ENCODE measurements at regions not wholly inside any gene's neighbourhood (a gene's known extent, or its start where the extent isn't known, plus 50 kb on each side); places are given as distances from the start of the nearest gene placed in this dataset.
"Not testable (repeated sequence)": the region's sequence is repeated elsewhere in the genome, so short reads cannot be mapped to it uniquely, and the experiment has no call there.

DNA sequence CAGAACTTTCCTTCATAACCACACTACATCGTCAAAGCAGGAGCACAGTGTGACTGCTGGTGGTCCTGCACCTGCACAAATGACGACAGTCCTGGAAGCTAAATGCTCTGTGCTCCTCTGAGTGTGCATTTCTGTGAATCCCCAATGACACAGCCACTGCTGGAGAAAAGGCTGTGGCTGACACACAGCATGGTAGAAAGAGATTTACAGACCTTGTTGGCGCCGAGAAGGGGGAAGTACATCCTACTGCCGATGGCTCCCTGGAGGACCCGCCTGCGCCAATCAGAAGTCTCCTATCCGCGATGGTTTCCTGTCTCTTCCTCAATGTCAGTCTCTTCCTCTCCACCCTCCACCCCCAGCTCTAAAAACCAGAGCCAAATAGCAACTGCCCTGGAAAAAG, 115.4 kb upstream of the RAB4A start:
- DNase-seq (ENCODE audit: low spot score) = no peak

- peak; percentile 57 for DNase-seq (ENCODE audit: low spot score)
Observed at GRCh38 chr1:229156872-229157271, 114.0 kb upstream of the RAB4A start.

DNA sequence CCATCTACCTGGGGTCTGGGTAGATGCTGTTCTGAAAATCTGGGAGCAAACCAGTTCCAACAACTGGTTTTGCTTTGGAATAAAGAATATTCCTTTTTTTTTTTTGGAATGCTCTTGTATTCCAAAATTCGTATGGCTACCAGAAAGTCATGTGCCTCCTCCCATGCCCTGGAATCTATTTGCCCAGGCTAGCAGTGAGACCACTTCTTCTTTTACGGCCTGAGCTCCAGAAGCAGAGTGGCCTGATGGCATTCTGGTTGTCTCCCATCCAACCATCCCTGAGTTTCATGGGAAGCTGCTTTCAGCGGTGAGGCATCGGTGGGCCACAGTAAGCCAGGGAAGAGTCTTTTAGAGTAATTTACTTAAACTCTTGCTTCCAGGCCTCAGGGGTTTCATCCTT, 113.4 kb upstream of the RAB4A start:
- DNase-seq (ENCODE audit: low spot score) = no peak

GRCh38 chr1:229158341-229158921, 112.5 kb upstream of the RAB4A start:
- no peak for DNase-seq (ENCODE audit: low spot score)

- DNase-seq (ENCODE audit: low spot score) = no peak
Observed at GRCh38 chr1:229158927-229159326, 112.0 kb upstream of the RAB4A start.

DNA sequence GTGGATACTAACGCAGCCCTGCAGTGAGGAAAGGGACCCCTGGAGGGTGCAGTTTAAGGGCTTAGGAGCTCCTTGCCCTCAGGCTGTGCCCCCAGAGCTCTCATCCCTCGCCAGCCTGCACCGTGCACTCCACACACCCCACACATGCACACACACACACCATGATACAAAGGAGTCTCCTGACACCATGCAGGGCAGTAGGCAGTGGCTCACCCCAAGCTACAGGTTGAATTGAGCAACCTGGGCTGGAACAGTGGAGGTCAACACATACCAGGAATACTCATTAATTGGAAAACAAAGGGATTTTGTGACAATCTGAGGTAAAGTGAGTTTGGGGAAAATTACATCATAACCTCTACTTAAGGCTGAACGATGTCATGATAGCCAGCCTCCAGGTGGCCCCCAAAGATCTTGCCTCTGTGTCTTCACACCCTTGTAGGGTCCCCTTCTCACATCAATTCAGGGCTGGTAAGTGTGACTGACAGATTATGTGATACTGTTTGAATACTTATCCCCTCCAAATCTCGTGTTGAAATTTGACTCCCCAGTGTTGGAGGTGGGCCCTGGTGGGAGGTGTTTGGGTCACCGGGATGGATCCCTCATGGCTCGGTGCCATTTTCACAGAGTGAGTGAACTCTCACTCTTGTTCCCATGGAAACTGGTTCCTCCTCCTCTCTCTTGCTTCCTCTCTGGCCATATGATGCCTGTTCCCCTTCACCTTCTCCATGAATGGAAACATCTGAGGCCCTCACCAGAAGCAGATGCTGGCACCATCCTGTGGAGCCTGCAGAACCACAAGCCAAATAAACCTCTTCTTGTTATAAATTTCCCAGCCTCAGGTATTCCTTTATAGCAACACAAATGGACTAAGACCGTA, 111.0 kb upstream of the RAB4A start:
- DNase-seq (ENCODE audit: low spot score) = no peak

GRCh38 chr1:229161740-229162139, 109.2 kb upstream of the RAB4A start:
- DNase-seq (ENCODE audit: low spot score) = no peak

- no peak for DNase-seq (ENCODE audit: low spot score)
Observed at GRCh38 chr1:229162825-229163515, 107.9 kb upstream of the RAB4A start.

GRCh38 chr1:229164348-229164747, 106.6 kb upstream of the RAB4A start:
- no peak for DNase-seq (ENCODE audit: low spot score)

DNA sequence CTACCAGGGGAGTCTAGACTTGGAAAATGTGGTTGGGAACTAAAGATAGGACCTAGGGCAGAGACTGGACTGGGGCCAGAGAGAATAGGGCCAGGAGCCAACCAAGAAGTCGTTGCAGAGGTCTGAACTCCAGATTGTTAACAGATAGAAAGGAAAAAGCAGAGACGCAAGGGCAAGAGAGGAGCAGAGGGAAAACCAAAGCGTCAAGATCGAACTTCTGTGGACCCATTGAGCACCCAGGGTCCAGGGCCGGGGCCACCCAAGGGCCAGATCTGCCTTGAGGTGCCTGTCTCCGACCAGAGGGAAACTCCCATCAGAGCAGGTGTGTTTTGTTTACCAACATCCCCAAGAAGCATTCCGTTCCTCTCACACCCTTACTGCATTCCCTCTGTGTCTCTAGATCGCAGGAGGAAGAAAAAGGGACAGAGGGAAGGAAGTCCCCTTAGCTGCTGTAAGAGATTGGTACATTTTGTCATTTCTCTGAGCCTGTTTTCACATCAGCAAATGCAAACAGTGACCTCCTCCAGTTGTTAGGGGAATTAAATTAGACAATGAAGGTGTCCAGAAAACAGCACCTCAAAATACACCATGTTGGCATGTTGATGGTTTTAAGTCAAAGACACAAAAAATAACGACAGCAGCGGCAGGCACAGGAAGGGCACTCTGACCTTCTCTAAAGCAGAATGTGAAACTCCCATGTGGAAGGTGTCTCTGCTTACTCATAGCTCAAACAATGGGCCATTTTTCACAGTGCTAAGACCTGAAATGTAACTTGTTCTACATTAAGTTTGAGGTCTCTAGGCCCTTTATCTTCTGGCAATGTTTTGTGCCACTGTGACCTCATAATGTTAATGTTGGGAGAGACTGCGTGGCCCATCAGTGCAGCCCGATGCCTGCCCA, 105.8 kb upstream of the RAB4A start:
- no peak for DNase-seq (ENCODE audit: low spot score)

GRCh38 chr1:229167318-229167717, 103.6 kb upstream of the RAB4A start:
- no peak for DNase-seq (ENCODE audit: low spot score)

DNA sequence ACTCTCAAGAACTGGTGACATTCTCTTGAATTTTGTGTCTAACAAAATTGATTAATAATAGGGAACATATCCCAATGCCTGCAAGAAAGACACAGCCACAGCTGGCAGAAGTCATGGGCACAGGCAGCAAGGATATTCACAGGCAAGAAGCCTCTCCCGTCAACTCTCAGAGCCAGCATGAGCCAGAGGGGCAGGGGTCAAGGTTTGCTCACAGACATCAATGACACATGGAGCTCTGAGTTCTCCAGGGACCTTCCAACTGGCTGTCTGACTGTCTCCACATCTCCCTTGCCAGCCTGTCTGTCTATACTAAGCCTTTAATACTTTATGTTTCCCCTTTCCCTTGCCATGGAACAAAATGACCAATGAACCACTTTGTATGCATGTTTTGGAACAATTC, 101.5 kb upstream of the RAB4A start:
- DNase-seq (ENCODE audit: low spot score) = no peak

DNA sequence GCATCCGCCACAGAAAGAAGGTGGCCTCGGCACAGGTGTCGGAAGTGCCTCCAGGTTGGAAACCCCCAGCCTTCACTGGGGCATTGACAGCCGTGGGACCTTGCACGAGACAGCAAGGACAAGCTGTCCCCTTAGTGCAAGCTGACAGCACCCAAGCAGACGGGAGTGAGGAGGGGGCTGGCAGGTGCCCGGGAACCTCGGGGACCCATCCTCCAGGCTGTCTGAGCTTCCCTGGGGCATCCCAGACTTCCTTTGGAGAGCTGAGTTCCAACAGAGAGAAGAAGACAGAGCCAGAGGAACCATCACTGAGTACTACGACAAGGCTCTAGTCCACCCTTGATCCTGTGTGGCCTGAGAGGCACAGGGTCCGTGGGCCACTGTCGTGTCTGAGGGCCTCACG, 100.6 kb upstream of the RAB4A start:
- no peak for DNase-seq (ENCODE audit: low spot score)

DNA sequence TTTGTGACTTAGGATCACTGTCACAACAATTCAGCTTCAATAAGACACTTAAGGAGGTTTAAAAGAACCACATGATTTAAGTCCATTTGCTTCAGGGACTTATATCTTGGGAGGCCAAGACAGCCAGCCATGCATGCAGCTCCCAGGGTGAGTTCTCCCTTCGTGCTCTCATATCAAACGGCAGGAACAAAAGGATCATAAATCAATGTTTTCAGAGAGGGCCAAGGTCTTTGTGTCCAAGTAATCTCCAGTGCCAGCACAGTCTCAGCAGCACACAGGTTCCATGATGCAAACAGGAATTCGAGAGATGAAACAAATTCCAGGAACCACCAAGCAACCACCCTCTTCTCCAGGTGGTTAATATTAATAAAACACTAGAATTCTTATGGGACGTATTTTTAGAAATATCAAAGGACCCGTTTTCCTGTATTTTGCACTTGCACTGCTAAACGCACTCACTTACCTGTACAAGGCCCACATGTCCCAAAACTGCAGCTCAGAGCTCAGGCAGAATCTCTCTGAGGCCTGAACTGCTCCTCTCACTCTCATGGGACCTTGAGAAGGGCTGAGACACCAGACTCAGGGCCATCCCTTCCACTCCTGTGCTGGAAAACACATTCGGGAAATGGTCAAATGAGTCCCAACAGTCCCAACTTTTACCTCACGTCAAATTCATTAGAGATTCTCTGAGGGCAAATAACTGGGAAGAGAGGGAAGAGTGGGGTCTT, 100.0 kb upstream of the RAB4A start:
- no peak for DNase-seq (ENCODE audit: low spot score)

GRCh38 chr1:229171934-229172333, 99.0 kb upstream of the RAB4A start:
- DNase-seq (ENCODE audit: low spot score) = no peak

- DNase-seq (ENCODE audit: low spot score) = not testable (repeated sequence)
Observed at GRCh38 chr1:229173491-229174476, 97.1 kb upstream of the RAB4A start.

GRCh38 chr1:229175297-229175696, 95.6 kb upstream of the RAB4A start:
- not testable (repeated sequence) for DNase-seq (ENCODE audit: low spot score)

DNA sequence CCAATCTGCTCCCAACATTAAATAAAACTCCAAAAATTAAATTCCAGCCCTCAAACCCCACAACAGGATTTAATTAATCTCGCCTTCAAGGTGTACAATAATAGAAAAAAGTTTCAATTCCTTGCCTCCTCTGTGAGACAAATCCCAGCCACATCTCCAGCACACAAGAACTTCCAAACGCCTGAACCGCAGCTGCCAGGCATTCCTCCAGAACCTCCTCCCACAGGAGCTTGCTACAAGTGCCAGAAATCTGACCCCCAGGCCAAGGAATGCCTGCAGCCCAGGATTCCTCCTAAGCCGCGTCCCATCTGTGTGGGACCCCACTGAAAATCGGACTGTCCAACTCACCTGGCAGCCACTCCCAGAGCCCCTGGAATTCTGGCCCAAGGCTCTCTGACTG, 94.5 kb upstream of the RAB4A start:
- not testable (repeated sequence) for DNase-seq (ENCODE audit: low spot score)

GRCh38 chr1:229180161-229180560, 90.8 kb upstream of the RAB4A start:
- DNase-seq (ENCODE audit: low spot score) = no peak

GRCh38 chr1:229181419-229181818, 89.5 kb upstream of the RAB4A start:
- no peak for DNase-seq (ENCODE audit: low spot score)
